HFFc6 (cell line): ENCODE measurements at regions not wholly inside any gene's neighbourhood (a gene's known extent, or its start where the extent isn't known, plus 50 kb on each side); places are given as distances from the start of the nearest gene placed in this dataset.

Source experiments
- DNase-seq: peaks from one replicate; pipeline ENCODE4 v3.0.0-alpha.2; 2018
- H3K27ac Mint-ChIP-seq: 2 replicates; pipeline ENCODE4 v1.8.0; 2020; ENCODE audit warnings: mild to moderate bottlenecking, mixed read lengths
- H3K27me3 Mint-ChIP-seq: 2 replicates; pipeline ENCODE4 v1.8.0; 2021; ENCODE audit warnings: mild to moderate bottlenecking, moderate library complexity, mixed read lengths; ENCODE audit not compliant: insufficient read depth
- H3K36me3 Mint-ChIP-seq: 2 replicates; pipeline ENCODE4 v1.8.0; 2021; ENCODE audit warnings: low read depth, mixed read lengths
- H3K4me1 Mint-ChIP-seq: 2 replicates; pipeline ENCODE4 v1.8.0; 2020; ENCODE audit warnings: low read depth, mixed read lengths
- H3K4me3 Mint-ChIP-seq: 2 replicates; pipeline ENCODE4 v1.8.0; 2020; ENCODE audit warnings: mild to moderate bottlenecking, moderate library complexity, mixed read lengths
- H3K9me3 Mint-ChIP-seq: 2 replicates; pipeline ENCODE4 v1.8.0; 2020; ENCODE audit warnings: mild to moderate bottlenecking, mixed read lengths
- CTCF ChIP-seq: fragments of 200-600 bp; sonication (generic); IDR thresholded peaks from 2 replicates; pipeline ENCODE4 v1.5.0; 2021; ENCODE audit warnings: antibody characterized with exemption, mild to moderate bottlenecking

- TF ChIP-seq CTCF, result no peak
- no peak for DNase-seq
- H3K36me3 Mint-ChIP-seq, result no peaks in the 10 kb centered on the region
Measured at GRCh38 chr1:72837781-72838180, 555.4 kb upstream of the NEGR1 start.

GRCh38 chr1:72830606-72831390 lies 548.5 kb upstream of the NEGR1 start:
- no peaks in the 10 kb centered on the region for H3K36me3 Mint-ChIP-seq
- H3K4me3 Mint-ChIP-seq, result no peak overlapping the region
- no peak overlapping the region for H3K27ac Mint-ChIP-seq
- peaks cover 23% of the 10 kb centered on the region for H3K9me3 Mint-ChIP-seq
- H3K4me1 Mint-ChIP-seq, result peaks cover 10% of the 10 kb centered on the region
- no peak for DNase-seq
- no peaks in the 10 kb centered on the region; the same call in 1 of the 2 replicates for H3K27me3 Mint-ChIP-seq
- TF ChIP-seq CTCF, result no peak

More at GRCh38 chr1:72837781-72838180, 555.4 kb upstream of the NEGR1 start:
- Mint-ChIP-seq H3K9me3 (peaks cover 10% of the 10 kb centered on the region; the same call in 1 of the 2 replicates), H3K4me3 (no peak overlapping the region), H3K27ac (no peak overlapping the region), H3K4me1 (no peaks in the 10 kb centered on the region), H3K27me3 (no peaks in the 10 kb centered on the region)

GRCh38 chr1:72827278-72827677 lies 544.9 kb upstream of the NEGR1 start:
- Mint-ChIP-seq H3K27me3 (no peaks in the 10 kb centered on the region; the same call in 1 of the 2 replicates), H3K27ac (no peak overlapping the region), H3K4me1 (peaks cover 10% of the 10 kb centered on the region), H3K4me3 (no peak overlapping the region), H3K9me3 (peaks cover 14% of the 10 kb centered on the region), H3K36me3 (no peaks in the 10 kb centered on the region; the same call in 1 of the 2 replicates)
- DNase-seq, result peak; percentile 4
- TF ChIP-seq CTCF, result no peak

GRCh38 chr1:72804541-72804940 lies 522.2 kb upstream of the NEGR1 start:
- Mint-ChIP-seq H3K27me3 (no peaks in the 10 kb centered on the region; the same call in 1 of the 2 replicates), H3K9me3 (peaks cover 6% of the 10 kb centered on the region; the same call in 1 of the 2 replicates), H3K27ac (no peak overlapping the region), H3K4me1 (no peaks in the 10 kb centered on the region), H3K4me3 (no peak overlapping the region), H3K36me3 (no peaks in the 10 kb centered on the region)
- DNase-seq, result no peak
- TF ChIP-seq CTCF, result no peak

- no peaks in the 10 kb centered on the region for H3K4me1 Mint-ChIP-seq
- no peak overlapping the region for H3K4me3 Mint-ChIP-seq
- H3K27me3 Mint-ChIP-seq, result no peaks in the 10 kb centered on the region
- DNase-seq, result no peak
- no peaks in the 10 kb centered on the region for H3K36me3 Mint-ChIP-seq
- H3K9me3 Mint-ChIP-seq, result no peaks in the 10 kb centered on the region; the same call in 1 of the 2 replicates
- no peak overlapping the region for H3K27ac Mint-ChIP-seq
- TF ChIP-seq CTCF, result no peak
Measured at GRCh38 chr1:72781038-72781437, 498.7 kb upstream of the NEGR1 start.
